CD4-positive, alpha-beta T cell (primary cell): ENCODE measurements at regions not wholly inside any gene's neighbourhood (a gene's known extent, or its start where the extent isn't known, plus 50 kb on each side); places are given as distances from the start of the nearest gene placed in this dataset.
"Not testable (repeated sequence)": the region's sequence is repeated elsewhere in the genome, so short reads cannot be mapped to it uniquely, and the experiment has no call there.

ENCODE experiments used
- ATAC-seq: fragments of 200-7000 bp; cut with Tn5 transposase; one replicate; pipeline ENCODE4 v1.10.0; 2022; ENCODE audit warnings: mild to moderate bottlenecking; ENCODE audit not compliant: poor library complexity
- CTCF ChIA-PET: fragments of 350-600 bp; sonication (Branson Sonifier 250); formaldehyde crosslinking; loops from one replicate; lab custom pipeline; 2021; ENCODE audit warnings: antibody characterized with exemption, inconsistent platforms; lab: Charles Lee
- POLR2A ChIA-PET: fragments of 350-600 bp; sonication (Branson Sonifier 250); formaldehyde crosslinking; loops from one replicate; lab custom pipeline; 2021; ENCODE audit warnings: antibody characterized with exemption, inconsistent platforms; lab: Charles Lee
- DNase-seq, 14 experiments: peaks; one replicate each; pipeline ENCODE4 v3.0.0-alpha.2; 2013 to 2020; ENCODE audit warnings: mixed read lengths in 2 of 14
- H3K27ac ChIP-seq, 2 donors: one replicate each; pipeline versions ENCODE4 v1.5.1 to v1.7.0; 2013; ENCODE audit warnings: low read length in 2 of 2, low read depth in 1 of 2, mild to moderate bottlenecking in 1 of 2
- H3K27me3 ChIP-seq, 2 experiments: 1 replicate in 1 of 2; 2 replicates in 1 of 2; pipeline versions ENCODE4 v1.6.1 to v1.7.0; 2013; ENCODE audit warnings: low read length in 2 of 2, control low read depth in 1 of 2, mild to moderate bottlenecking in 1 of 2, moderate library complexity in 1 of 2; ENCODE audit not compliant: insufficient read depth in 2 of 2, control insufficient read depth in 1 of 2
- H3K36me3 ChIP-seq: one replicate; pipeline ENCODE4 v1.6.1; 2013; ENCODE audit warnings: low read length, control low read depth; ENCODE audit not compliant: insufficient read depth
- H3K4me1 ChIP-seq: one replicate; pipeline ENCODE4 v1.6.1; 2013; ENCODE audit warnings: low read length, control low read depth; ENCODE audit not compliant: insufficient read depth
- H3K4me3 ChIP-seq: one replicate; pipeline ENCODE4 v1.5.1; 2013; ENCODE audit warnings: mild to moderate bottlenecking, low read length, moderate library complexity
- H3K9me3 ChIP-seq, 2 experiments: 1 replicate in 1 of 2; 2 replicates in 1 of 2; pipeline versions ENCODE4 v1.6.1 to v1.7.0; 2013; ENCODE audit warnings: low read length in 2 of 2, mild to moderate bottlenecking in 2 of 2, control low read depth in 1 of 2, moderate library complexity in 1 of 2; ENCODE audit not compliant: control insufficient read depth in 1 of 2, insufficient read depth in 1 of 2
- H3K27ac Mint-ChIP-seq: one replicate; pipeline ENCODE4 v1.8.0; 2020; ENCODE audit warnings: mixed read lengths
- H3K27me3 Mint-ChIP-seq: one replicate; pipeline ENCODE4 v1.8.0; 2021; ENCODE audit warnings: mixed read lengths
- H3K36me3 Mint-ChIP-seq: one replicate; pipeline ENCODE4 v1.8.0; 2021; ENCODE audit warnings: low read depth, mixed read lengths
- H3K4me1 Mint-ChIP-seq: one replicate; pipeline ENCODE4 v1.8.0; 2021; ENCODE audit warnings: low read depth, mixed read lengths
- H3K4me3 Mint-ChIP-seq: one replicate; pipeline ENCODE4 v1.8.0; 2020; ENCODE audit warnings: mild to moderate bottlenecking, mixed read lengths
- H3K9me3 Mint-ChIP-seq: one replicate; pipeline ENCODE4 v1.8.0; 2020; ENCODE audit warnings: mixed read lengths
- CTCF ChIP-seq: fragments of 200-600 bp; IDR thresholded peaks from one replicate; pipeline ENCODE4 v1.8.0; 2022; ENCODE audit warnings: antibody characterized with exemption, mild to moderate bottlenecking
- intact Hi-C, 2 experiments: fragments of 100-400 bp; cut with DNase I in 1 of 2; cut with micrococcal nuclease in 1 of 2; formaldehyde crosslinking; loops; one replicate each; pipeline versions ENCODE4 v1.15.1 to v1.9.0; 2023 to 2025; cut with DNase I, micrococcal nuclease

DNA sequence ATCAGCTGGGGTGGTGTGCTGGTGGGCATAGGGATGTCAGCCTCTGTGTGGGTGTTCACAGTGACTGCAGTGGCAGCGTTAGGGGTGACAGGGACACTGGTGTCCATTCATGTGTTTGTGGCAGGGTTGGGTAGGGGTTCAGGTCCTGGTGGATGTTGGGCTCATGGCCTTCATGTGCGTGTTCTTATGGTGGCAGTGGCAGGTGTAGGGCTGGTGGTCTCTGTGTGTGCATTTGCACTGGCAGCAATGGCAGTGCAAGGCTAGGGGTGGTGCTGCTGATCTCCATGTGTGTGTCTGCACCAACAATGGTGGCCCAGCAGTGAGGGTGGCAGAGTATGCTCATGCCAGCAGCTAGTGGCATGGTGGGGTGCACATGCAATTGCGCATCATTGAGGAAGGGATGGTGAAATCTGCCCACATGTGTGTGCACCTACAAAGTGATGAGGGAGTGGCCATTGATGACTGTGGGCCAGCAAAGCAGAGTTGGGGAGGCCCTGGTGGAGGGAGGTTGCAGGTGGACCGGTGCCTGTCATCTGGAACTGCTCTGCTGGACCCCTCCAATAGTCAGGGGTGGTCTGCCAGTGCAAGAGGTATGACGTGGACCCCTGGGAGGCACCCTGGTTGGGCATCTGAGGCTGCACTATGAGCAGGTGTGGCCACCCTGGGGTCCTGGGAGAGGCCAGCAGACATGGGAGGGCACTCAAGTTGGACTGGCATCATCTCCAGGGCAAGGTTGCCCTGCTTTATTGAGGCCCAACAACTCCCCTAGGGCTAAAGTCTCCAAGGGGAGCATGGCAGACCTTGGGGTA is 182.9 kb downstream of the TTC6 start:
- Histone ChIP-seq H3K9me3 (peaks cover 0 to 11% of the 10 kb centered on the region in 2 experiments), H3K4me1 (no peaks in the 10 kb centered on the region), H3K27ac (no peak overlapping the region), H3K27me3 (no peaks in the 10 kb centered on the region), H3K36me3 (no peaks in the 10 kb centered on the region), H3K4me3 (no peak overlapping the region)
- ChIA-PET POLR2A (no interaction called here), CTCF (no interaction called here)
- H3K27ac Mint-ChIP-seq, result no peak overlapping the region
- no peak for TF ChIP-seq CTCF
- DNase-seq, result no peak
- no peaks in the 10 kb centered on the region for H3K36me3 Mint-ChIP-seq
- H3K4me3 Mint-ChIP-seq, result no peak overlapping the region
- H3K9me3 Mint-ChIP-seq, result peaks cover 21% of the 10 kb centered on the region
- no peaks in the 10 kb centered on the region for H3K27me3 Mint-ChIP-seq
- ATAC-seq, result no peak
- intact Hi-C loops, result no loop called here
- no peaks in the 10 kb centered on the region for H3K4me1 Mint-ChIP-seq

GRCh38 chr14:37779480-37779879 is 184.1 kb downstream of the TTC6 start:
- peaks cover 17% of the 10 kb centered on the region for H3K9me3 Mint-ChIP-seq
- no peaks in the 10 kb centered on the region for H3K27me3 Mint-ChIP-seq
- no peak overlapping the region for H3K27ac Mint-ChIP-seq
- DNase-seq (no peak), ATAC-seq (no peak)
- no peaks in the 10 kb centered on the region for H3K27me3 ChIP-seq
- no peaks in the 10 kb centered on the region for H3K4me1 Mint-ChIP-seq
- intact Hi-C loops, result no loop called here
- CTCF ChIA-PET, result no interaction called here
- H3K4me1 ChIP-seq, result no peaks in the 10 kb centered on the region
- POLR2A ChIA-PET, result no interaction called here
- H3K36me3 Mint-ChIP-seq, result no peaks in the 10 kb centered on the region
- TF ChIP-seq CTCF, result no peak
- no peak overlapping the region for H3K27ac ChIP-seq
- no peak overlapping the region for H3K4me3 Mint-ChIP-seq
- H3K36me3 ChIP-seq, result no peaks in the 10 kb centered on the region
- peaks cover 0 to 11% of the 10 kb centered on the region in 2 experiments for H3K9me3 ChIP-seq
- H3K4me3 ChIP-seq, result no peak overlapping the region

GRCh38 chr14:37780731-37781130 is 185.3 kb downstream of the TTC6 start:
- H3K4me1 Mint-ChIP-seq, H3K4me3 Mint-ChIP-seq, intact Hi-C loops, DNase-seq, H3K36me3 ChIP-seq, POLR2A ChIA-PET, H3K4me1 ChIP-seq, H3K27ac ChIP-seq, H3K36me3 Mint-ChIP-seq, H3K27ac Mint-ChIP-seq, H3K27me3 Mint-ChIP-seq, H3K27me3 ChIP-seq, CTCF ChIA-PET, ATAC-seq, H3K4me3 ChIP-seq: not testable (repeated sequence)
- peaks cover 13% of the 10 kb centered on the region for H3K9me3 Mint-ChIP-seq
- H3K9me3 ChIP-seq, result peaks cover 0 to 11% of the 10 kb centered on the region in 2 experiments

DNA sequence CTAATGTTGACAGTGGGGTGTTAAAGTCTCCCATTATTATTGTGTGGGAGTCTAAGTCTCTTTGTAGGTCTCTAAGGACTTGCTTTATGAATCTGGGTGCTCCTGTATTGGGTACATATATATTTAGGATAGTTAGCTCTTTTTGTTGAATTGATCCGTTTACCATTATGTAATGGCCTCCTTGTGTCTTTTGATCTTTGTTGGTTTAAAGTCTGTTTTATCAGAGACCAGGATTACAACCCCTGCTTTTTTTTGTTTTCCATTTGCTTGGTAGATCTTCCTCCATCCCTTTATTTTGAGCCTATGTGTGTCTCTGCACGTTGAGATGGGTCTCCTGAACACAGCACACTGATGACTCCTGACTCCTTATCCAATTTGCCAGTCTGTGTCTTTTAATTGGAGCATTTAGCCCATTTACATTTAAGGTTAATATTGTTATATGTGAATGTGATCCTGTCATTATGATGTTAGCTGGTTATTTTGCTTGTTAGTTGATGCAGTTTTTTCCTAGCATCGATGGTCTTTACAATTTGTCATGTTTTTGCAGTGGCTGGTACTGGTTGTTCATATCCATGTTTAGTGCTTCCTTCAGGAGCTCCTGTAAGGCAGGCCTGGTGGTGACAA is 188.9 kb downstream of the TTC6 start:
- H3K4me3 Mint-ChIP-seq, H3K9me3 ChIP-seq, H3K27ac ChIP-seq, H3K4me3 ChIP-seq, H3K27me3 Mint-ChIP-seq, H3K9me3 Mint-ChIP-seq, H3K36me3 ChIP-seq, H3K4me1 Mint-ChIP-seq, CTCF ChIA-PET, ATAC-seq, H3K36me3 Mint-ChIP-seq, H3K4me1 ChIP-seq, intact Hi-C loops, H3K27me3 ChIP-seq, H3K27ac Mint-ChIP-seq, POLR2A ChIA-PET, DNase-seq: not testable (repeated sequence)

GRCh38 chr14:37784827-37785223 is 189.4 kb downstream of the TTC6 start:
- H3K4me1 Mint-ChIP-seq, H3K36me3 Mint-ChIP-seq, CTCF ChIA-PET, DNase-seq, H3K27ac Mint-ChIP-seq, H3K27me3 Mint-ChIP-seq, H3K27me3 ChIP-seq, H3K36me3 ChIP-seq, H3K9me3 ChIP-seq, H3K4me1 ChIP-seq, POLR2A ChIA-PET, intact Hi-C loops, H3K4me3 ChIP-seq, H3K4me3 Mint-ChIP-seq, H3K9me3 Mint-ChIP-seq, ATAC-seq, H3K27ac ChIP-seq: not testable (repeated sequence)

DNA sequence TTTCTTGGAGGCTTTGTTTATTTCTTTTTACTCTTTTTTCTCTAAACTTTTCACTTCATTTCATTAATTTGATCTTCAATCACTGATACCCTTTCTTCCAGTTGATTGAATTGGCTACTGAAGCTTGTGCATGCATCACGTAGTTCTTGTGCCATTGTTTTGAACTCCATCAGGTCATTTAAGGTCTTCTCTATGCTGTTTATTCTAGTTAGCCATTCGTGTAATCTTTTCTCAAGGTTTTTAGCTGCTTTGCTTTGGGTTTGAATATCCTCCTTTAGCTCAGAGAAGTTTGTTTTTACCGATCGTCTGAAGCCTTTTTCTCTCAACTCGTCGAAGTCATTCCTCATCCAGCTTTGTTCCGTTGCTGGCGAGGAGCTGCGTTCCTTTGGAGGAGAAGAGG is 189.9 kb downstream of the TTC6 start:
- H3K36me3 Mint-ChIP-seq, intact Hi-C loops, H3K4me3 ChIP-seq, H3K4me3 Mint-ChIP-seq, H3K4me1 ChIP-seq, H3K4me1 Mint-ChIP-seq, H3K36me3 ChIP-seq, H3K27me3 ChIP-seq, H3K9me3 ChIP-seq, CTCF ChIA-PET, POLR2A ChIA-PET, ATAC-seq, H3K9me3 Mint-ChIP-seq, H3K27me3 Mint-ChIP-seq, H3K27ac Mint-ChIP-seq, H3K27ac ChIP-seq, DNase-seq: not testable (repeated sequence)
